ENCODE measurements at regions not wholly inside any gene's neighbourhood (a gene's known extent, or its start where the extent isn't known, plus 50 kb on each side); places are given as distances from the start of the nearest gene placed in this dataset.

- Histone ChIP-seq H2AFZ (ENCODE audit: low read depth, low read length) (no peak overlapping the region), H3K4me2 (ENCODE audit: insufficient read depth, low read length) (no peak overlapping the region), H3K4me1 (ENCODE audit: control insufficient read depth, extremely low read depth, insufficient read depth, low read length) (no peaks in the 10 kb centered on the region), H3K27me3 (ENCODE audit: control insufficient read depth in 2 of 2, insufficient read depth in 2 of 2, low read length in 2 of 2) (no peaks in the 10 kb centered on the region), H3K27ac (ENCODE audit: insufficient read depth, low read depth, low read length) (no peak overlapping the region), H3K4me3 (replicated peaks in 1 of 3; ENCODE audit: insufficient read depth in 1 of 3, low read depth in 1 of 3, low read length in 3 of 3) (no peak overlapping the region), H3K9ac (replicated peaks; ENCODE audit: extremely low read depth, insufficient read depth, low read length) (no peak overlapping the region), H3K9me3 (replicated peaks; ENCODE audit: control insufficient read depth, insufficient read depth, low read length) (no peaks in the 10 kb centered on the region), H3K9me1 (replicated peaks; ENCODE audit: control insufficient read depth, extremely low read depth, insufficient read depth, low read length) (peaks cover 2% of the 10 kb centered on the region), H3K36me3 (ENCODE audit: control insufficient read depth in 2 of 2, extremely low read depth in 1 of 2, insufficient read depth in 2 of 2, low read length in 2 of 2) (no peaks in the 10 kb centered on the region), H4K20me1 (replicated peaks; ENCODE audit: control insufficient read depth, extremely low read depth, insufficient read depth, low read length) (no peaks in the 10 kb centered on the region), H3K79me2 (ENCODE audit: control insufficient read depth, insufficient read depth, low read length) (no peaks in the 10 kb centered on the region)
- ChIA-PET CTCF (no interaction called here), POLR2A (no interaction called here)
- BruUV-seq (replicated peaks) = no TSS peak
- DNase-seq (ENCODE audit: low read depth, low spot score) (no peak), FAIRE-seq (no peak)
- intact Hi-C loops (cut with micrococcal nuclease) (no loop called here), dilution Hi-C loops (cut with MboI; ENCODE audit: extremely low pct_ligation_motif_present, low sequenced_read_pairs) (no loop called here)
- no peak for TF ChIP-seq EZH2 (IDR thresholded peaks at IDR 0.05; ENCODE audit: borderline replicate concordance, low read depth, low read length, severe bottlenecking)
- no peak for TF ChIP-seq FOS (IDR thresholded peaks at IDR 0.05; ENCODE audit: borderline replicate concordance, insufficient read depth, low read length)
- no peak for TF ChIP-seq POLR2AphosphoS5 (IDR thresholded peaks at IDR 0.05; ENCODE audit: insufficient read depth, low read depth, low read length)
- TF ChIP-seq POLR2A (IDR thresholded peaks at IDR 0.05; ENCODE audit: low read depth, low read length) = no peak
- TF ChIP-seq JUN (IDR thresholded peaks at IDR 0.05; ENCODE audit: borderline replicate concordance, insufficient read depth, insufficient read length, low read depth) = no peak
Measured at GRCh38 chr3:78253860-78254259, 1214.0 kb downstream of the ROBO2 start.

- Histone ChIP-seq H3K4me3 (replicated peaks in 1 of 3; ENCODE audit: insufficient read depth in 1 of 3, low read depth in 1 of 3, low read length in 3 of 3) (no peak overlapping the region), H2AFZ (ENCODE audit: low read depth, low read length) (no peak overlapping the region), H3K4me1 (ENCODE audit: control insufficient read depth, extremely low read depth, insufficient read depth, low read length) (no peaks in the 10 kb centered on the region), H3K9me3 (replicated peaks; ENCODE audit: control insufficient read depth, insufficient read depth, low read length) (no peaks in the 10 kb centered on the region), H3K27me3 (ENCODE audit: control insufficient read depth in 2 of 2, insufficient read depth in 2 of 2, low read length in 2 of 2) (no peaks in the 10 kb centered on the region), H3K27ac (ENCODE audit: insufficient read depth, low read depth, low read length) (no peak overlapping the region), H3K9ac (replicated peaks; ENCODE audit: extremely low read depth, insufficient read depth, low read length) (no peak overlapping the region), H3K9me1 (replicated peaks; ENCODE audit: control insufficient read depth, extremely low read depth, insufficient read depth, low read length) (peaks cover 2% of the 10 kb centered on the region), H4K20me1 (replicated peaks; ENCODE audit: control insufficient read depth, extremely low read depth, insufficient read depth, low read length) (no peaks in the 10 kb centered on the region), H3K79me2 (ENCODE audit: control insufficient read depth, insufficient read depth, low read length) (no peaks in the 10 kb centered on the region), H3K36me3 (ENCODE audit: control insufficient read depth in 2 of 2, extremely low read depth in 1 of 2, insufficient read depth in 2 of 2, low read length in 2 of 2) (no peaks in the 10 kb centered on the region), H3K4me2 (ENCODE audit: insufficient read depth, low read length) (no peak overlapping the region)
- TF ChIP-seq JUN (IDR thresholded peaks at IDR 0.05; ENCODE audit: borderline replicate concordance, insufficient read depth, insufficient read length, low read depth) = no peak
- TF ChIP-seq POLR2A (IDR thresholded peaks at IDR 0.05; ENCODE audit: low read depth, low read length) = no peak
- TF ChIP-seq POLR2AphosphoS5 (IDR thresholded peaks at IDR 0.05; ENCODE audit: insufficient read depth, low read depth, low read length) = no peak
- no peak for TF ChIP-seq GATA2 (IDR thresholded peaks at IDR 0.05; ENCODE audit: insufficient read depth, insufficient read length, low read depth, low read length)
- no peak for TF ChIP-seq FOS (IDR thresholded peaks at IDR 0.05; ENCODE audit: borderline replicate concordance, insufficient read depth, low read length)
- no peak for TF ChIP-seq EZH2 (IDR thresholded peaks at IDR 0.05; ENCODE audit: borderline replicate concordance, low read depth, low read length, severe bottlenecking)
- TF ChIP-seq MYC (IDR thresholded peaks at IDR 0.05; ENCODE audit: low read depth, low read length) = no peak
- TF ChIP-seq MAX (IDR thresholded peaks at IDR 0.05; ENCODE audit: insufficient read depth, insufficient read length) = no peak
- no peak for TF ChIP-seq CTCF (IDR thresholded peaks at IDR 0.05; ENCODE audit: extremely low read depth in 1 of 2, insufficient read depth in 1 of 2, low read depth in 1 of 2, low read length in 2 of 2)
- intact Hi-C loops (cut with micrococcal nuclease) = loop anchor here (5.0 kb wide), 1 partner anchor 33 kb away; no protein-coding TSS in a partner anchor
- peak; percentile 10 for DNase-seq (ENCODE audit: low read depth, low spot score)
- CTCF ChIA-PET = interaction anchor here (1.0 kb wide), 1 partner anchor 183 kb away, joined by 3 read pairs; no protein-coding TSS in a partner anchor
- POLR2A ChIA-PET = interaction anchor here (0.7 kb wide), 1 partner anchor 43 kb away, joined by 3 read pairs; no protein-coding TSS in a partner anchor
- no TSS peak for BruUV-seq (replicated peaks)
- FAIRE-seq = no peak
- dilution Hi-C loops (cut with MboI; ENCODE audit: extremely low pct_ligation_motif_present, low sequenced_read_pairs) = no loop called here
Measured at GRCh38 chr3:78255403-78255802, 1215.5 kb downstream of the ROBO2 start.

Measured in endothelial cell of umbilical vein (primary cell).